ENCODE measurements at regions not wholly inside any gene's neighbourhood (a gene's known extent, or its start where the extent isn't known, plus 50 kb on each side); places are given as distances from the start of the nearest gene placed in this dataset.

GRCh38 chr1:192463661-192464060 is 111.9 kb upstream of the RGS1 start:
- TF ChIP-seq CTCF (IDR thresholded peaks at IDR 0.05): no peak
- no peak for TF ChIP-seq POLR2AphosphoS5 (IDR thresholded peaks at IDR 0.05; ENCODE audit: low read depth, low read length)
- no peak for TF ChIP-seq TCF7L2 (IDR thresholded peaks at IDR 0.05; ENCODE audit: low read depth, low read length)
